ENCODE measurements at regions not wholly inside any gene's neighbourhood (a gene's known extent, or its start where the extent isn't known, plus 50 kb on each side); places are given as distances from the start of the nearest gene placed in this dataset.

GRCh38 chrX:120759685-120760084 lies 116.0 kb downstream of the CT47B1 start:
- in situ Hi-C loops (cut with HindIII; ENCODE audit: low pct_unique_long_range_greater_than_20kb, low sequenced_read_pairs) = no loop called here
- DNase-seq (ENCODE audit: low read depth) = no peak

DNA sequence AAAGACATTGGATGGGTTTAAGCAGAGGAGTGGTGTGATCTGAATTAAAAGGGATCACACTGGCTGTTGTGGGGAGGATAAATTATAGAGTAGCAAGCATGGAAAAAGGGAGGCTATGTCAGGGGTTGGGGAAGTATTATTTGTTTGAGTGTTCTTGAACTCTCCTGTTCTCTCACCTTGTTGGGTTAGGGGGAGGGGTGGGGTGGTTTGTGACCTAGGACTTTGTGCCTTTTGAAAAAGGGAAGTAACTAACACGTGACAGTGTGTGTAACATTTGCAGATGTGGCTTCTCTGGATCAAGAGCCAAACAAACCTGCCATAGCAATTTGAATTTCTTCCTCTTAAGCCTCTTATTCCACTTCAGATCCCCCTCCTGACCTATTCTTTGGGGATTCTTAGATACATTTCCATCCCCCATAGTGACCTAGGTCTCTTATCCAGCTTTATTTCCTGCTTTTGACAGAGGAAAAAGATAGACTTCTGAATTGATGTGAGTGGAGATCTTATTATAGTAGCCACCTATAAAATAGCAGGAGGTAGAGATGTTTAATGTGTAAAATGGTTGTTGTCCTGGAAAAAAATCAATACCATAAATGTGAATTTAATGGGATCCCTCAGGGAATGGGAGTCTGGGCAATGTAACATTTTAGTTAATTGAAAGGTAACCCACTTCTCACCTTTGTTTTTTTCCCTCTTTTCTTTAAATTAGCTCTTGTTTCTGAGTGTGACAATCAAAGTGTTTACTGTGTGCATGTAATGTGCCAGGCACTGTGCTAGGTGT lies 120.4 kb downstream of the CT47B1 start:
- no peak for DNase-seq (ENCODE audit: low read depth)

GRCh38 chrX:120753413-120754251 lies 122.0 kb downstream of the CT47B1 start:
- in situ Hi-C loops (cut with HindIII; ENCODE audit: low pct_unique_long_range_greater_than_20kb, low sequenced_read_pairs) = no loop called here
- no peak for DNase-seq (ENCODE audit: low read depth)

More for the DNA sequence above, 120.4 kb downstream of the CT47B1 start:
- in situ Hi-C loops (cut with HindIII; ENCODE audit: low pct_unique_long_range_greater_than_20kb, low sequenced_read_pairs) = no loop called here

GRCh38 chrX:120752431-120753082 lies 122.7 kb upstream of the C1GALT1C1 start:
- in situ Hi-C loops (cut with HindIII; ENCODE audit: low pct_unique_long_range_greater_than_20kb, low sequenced_read_pairs) = no loop called here
- DNase-seq (ENCODE audit: low read depth) = no peak

- in situ Hi-C loops (cut with HindIII; ENCODE audit: low pct_unique_long_range_greater_than_20kb, low sequenced_read_pairs) = no loop called here
- no peak for DNase-seq (ENCODE audit: low read depth)
Measured at GRCh38 chrX:120751683-120752082, 121.8 kb upstream of the C1GALT1C1 start.

DNA sequence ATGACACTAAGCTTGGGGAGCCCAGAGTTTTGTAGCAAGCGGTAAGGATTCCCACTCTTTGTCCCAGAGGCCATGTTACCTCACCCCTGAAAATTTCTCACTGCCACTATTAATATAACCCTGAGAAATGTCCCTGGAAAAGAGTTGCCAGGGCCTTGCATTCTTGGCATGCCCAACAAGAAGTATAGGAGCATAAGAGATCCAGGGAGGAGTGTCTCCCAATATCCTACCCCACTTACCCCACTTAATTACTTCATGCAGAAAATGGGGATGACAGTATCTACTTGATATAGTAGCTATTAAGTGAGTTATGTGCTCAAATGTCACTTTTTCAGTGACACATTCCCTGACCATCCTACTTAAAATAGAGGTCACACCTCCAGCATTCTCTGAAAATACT lies 120.5 kb upstream of the C1GALT1C1 start:
- DNase-seq (ENCODE audit: low read depth) = no peak
- in situ Hi-C loops (cut with HindIII; ENCODE audit: low pct_unique_long_range_greater_than_20kb, low sequenced_read_pairs) = no loop called here

GRCh38 chrX:120749141-120749846 lies 119.4 kb upstream of the C1GALT1C1 start:
- no peak for DNase-seq (ENCODE audit: low read depth)
- in situ Hi-C loops (cut with HindIII; ENCODE audit: low pct_unique_long_range_greater_than_20kb, low sequenced_read_pairs) = no loop called here

DNA sequence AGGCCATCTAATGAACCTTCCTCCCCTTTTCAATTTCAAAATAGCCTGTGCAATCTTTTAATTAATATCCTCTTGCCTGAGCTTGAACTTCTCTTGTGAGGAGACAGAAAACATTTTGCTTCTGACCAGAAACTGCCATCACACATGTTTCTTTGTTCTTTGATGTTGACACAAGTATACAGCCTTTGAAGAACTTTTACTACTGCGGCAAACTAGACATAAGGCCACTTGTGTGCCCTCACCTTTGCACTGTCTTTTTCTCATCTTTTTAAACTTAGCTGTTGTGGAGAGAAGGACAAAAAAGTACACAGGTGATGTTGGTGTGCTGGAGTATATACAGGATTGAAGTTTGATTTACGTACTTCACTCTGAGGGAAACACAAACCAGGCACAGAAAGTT lies 116.3 kb upstream of the C1GALT1C1 start:
- no peak for DNase-seq (ENCODE audit: low read depth)
- in situ Hi-C loops (cut with HindIII; ENCODE audit: low pct_unique_long_range_greater_than_20kb, low sequenced_read_pairs) = no loop called here

DNA sequence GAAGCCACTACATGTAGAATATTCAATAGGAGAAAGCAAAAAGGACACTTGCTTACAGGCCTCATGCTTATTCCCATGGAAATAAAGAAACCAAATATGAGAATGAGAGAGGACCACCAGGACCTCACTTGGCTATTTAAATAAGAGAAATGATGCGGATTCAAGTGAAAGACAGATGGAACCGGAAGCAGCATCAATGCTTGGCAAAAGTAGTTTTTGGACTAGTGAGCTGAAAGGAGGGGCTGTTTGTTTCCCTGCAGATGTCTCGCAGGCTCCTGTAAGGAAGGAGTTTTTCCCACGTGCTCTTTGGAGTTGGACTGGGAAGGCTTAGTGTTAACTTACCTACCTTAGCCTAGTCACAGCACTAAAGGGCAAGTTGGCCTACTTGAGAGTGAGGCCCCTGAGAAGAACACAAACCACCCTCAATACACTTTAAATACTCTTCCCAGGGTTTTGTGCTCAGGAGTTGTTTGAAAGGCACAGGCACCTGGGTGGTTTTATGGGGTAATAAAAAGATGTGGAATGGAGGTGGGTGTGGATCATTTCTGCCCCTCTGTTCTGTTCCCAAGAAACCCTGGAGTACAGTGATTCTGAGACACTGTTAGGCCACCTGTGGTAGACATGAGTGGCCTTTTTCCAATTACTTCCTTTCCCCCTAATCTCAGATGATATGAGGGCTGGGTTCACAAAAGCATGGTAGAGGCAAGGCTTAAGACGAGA lies 113.3 kb upstream of the C1GALT1C1 start:
- no peak for DNase-seq (ENCODE audit: low read depth)
- in situ Hi-C loops (cut with HindIII; ENCODE audit: low pct_unique_long_range_greater_than_20kb, low sequenced_read_pairs) = no loop called here

DNA sequence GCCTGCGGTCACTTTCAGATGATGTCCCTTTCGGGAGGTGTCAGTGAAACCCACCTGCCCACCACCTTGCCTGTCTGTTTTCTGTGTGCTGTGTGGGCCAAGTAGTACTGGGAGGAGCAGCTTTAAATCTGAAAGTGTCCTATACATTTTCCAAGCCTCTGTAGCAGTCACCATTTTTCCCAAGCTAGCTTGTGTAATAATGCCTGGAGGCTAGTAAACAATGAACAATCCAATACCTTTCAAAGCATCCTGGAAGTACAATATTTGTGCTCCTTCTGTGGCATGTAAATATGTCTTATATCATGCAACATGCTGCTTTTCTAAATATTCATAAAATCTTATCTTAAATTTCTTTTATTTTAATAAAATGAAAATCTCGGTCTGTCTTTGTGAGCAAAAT lies 111.6 kb upstream of the C1GALT1C1 start:
- DNase-seq (ENCODE audit: low read depth) = no peak
- in situ Hi-C loops (cut with HindIII; ENCODE audit: low pct_unique_long_range_greater_than_20kb, low sequenced_read_pairs) = no loop called here

DNA sequence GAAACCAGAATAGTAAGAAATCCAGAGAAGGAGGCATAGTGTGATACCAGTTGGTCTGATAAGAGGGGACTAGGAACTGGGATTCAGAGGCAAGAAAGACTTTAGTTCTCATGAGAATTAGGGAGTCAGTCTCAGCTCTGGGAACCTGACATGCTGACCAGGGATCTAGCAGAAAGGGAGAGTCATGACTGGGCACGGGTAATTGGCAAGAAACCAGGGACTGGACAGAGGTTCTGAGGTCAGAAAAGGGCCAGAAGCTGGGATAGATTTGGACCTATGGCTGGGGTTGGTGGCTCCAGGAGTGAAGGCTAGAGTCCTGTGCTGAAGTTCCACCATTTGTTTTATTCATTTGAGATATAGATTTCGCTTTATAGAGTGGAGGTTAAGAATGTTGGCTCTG lies 110.2 kb upstream of the C1GALT1C1 start:
- in situ Hi-C loops (cut with HindIII; ENCODE audit: low pct_unique_long_range_greater_than_20kb, low sequenced_read_pairs) = no loop called here
- no peak for DNase-seq (ENCODE audit: low read depth)

- in situ Hi-C loops (cut with HindIII; ENCODE audit: low pct_unique_long_range_greater_than_20kb, low sequenced_read_pairs) = no loop called here
- DNase-seq (ENCODE audit: low read depth) = no peak
Measured at GRCh38 chrX:120739300-120739699, 109.4 kb upstream of the C1GALT1C1 start.

GRCh38 chrX:120736989-120737388 lies 107.1 kb upstream of the C1GALT1C1 start:
- in situ Hi-C loops (cut with HindIII; ENCODE audit: low pct_unique_long_range_greater_than_20kb, low sequenced_read_pairs) = no loop called here
- peak; percentile 17 for DNase-seq (ENCODE audit: low read depth)

- no peak for DNase-seq (ENCODE audit: low read depth)
- in situ Hi-C loops (cut with HindIII; ENCODE audit: low pct_unique_long_range_greater_than_20kb, low sequenced_read_pairs) = no loop called here
Measured at GRCh38 chrX:120735966-120736365, 106.1 kb upstream of the C1GALT1C1 start.

DNA sequence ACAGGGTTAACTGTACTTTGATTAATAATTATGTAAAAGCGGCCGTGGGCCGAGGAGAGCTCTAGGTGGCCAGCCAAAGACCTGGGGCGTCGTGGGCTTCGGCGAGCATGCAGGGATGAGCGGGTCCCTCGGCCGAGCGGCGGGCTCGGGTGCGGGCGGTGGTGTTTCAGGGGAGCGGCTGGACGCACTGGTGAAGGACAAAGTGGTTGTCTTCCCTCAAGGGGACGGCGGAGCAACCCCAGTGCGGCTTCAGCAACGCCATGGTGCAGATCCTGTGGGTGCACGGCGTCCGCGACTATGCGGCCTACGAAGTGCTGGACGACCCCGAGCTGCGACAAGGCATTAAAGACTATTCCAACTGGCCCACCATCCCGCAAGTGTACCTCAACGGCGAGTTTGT lies 103.0 kb upstream of the C1GALT1C1 start:
- no peak for DNase-seq (ENCODE audit: low read depth)
- in situ Hi-C loops (cut with HindIII; ENCODE audit: low pct_unique_long_range_greater_than_20kb, low sequenced_read_pairs) = no loop called here

DNA sequence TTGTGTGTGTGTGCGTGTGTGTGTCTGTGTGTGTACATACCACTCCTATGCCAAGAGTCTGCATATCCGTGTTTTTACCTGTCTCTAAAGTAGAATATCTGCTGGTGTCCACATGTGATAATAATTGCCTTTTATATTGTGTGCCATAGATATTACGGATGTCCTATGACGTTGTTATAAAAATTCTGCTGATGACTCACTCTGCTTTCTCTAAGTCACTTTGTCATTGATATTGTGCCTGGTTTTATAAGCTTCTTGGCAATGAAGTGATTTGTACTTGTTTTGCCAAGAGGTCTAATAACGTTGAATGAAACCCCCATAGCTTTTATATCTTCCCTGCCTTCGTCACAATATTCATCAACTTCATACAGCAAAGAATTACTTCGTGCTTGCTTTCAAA lies 102.6 kb upstream of the C1GALT1C1 start:
- DNase-seq (ENCODE audit: low read depth) = no peak
- in situ Hi-C loops (cut with HindIII; ENCODE audit: low pct_unique_long_range_greater_than_20kb, low sequenced_read_pairs) = no loop called here

GRCh38 chrX:120731386-120731785 lies 101.5 kb upstream of the C1GALT1C1 start:
- DNase-seq (ENCODE audit: low read depth) = no peak
- in situ Hi-C loops (cut with HindIII; ENCODE audit: low pct_unique_long_range_greater_than_20kb, low sequenced_read_pairs) = no loop called here
